ENCODE measurements at regions not wholly inside any gene's neighbourhood (a gene's known extent, or its start where the extent isn't known, plus 50 kb on each side); places are given as distances from the start of the nearest gene placed in this dataset.

GRCh38 chr18:4843771-4844170 is 353.3 kb downstream of the AKAIN1 start:
- no peak for DNase-seq (ENCODE audit: extremely low read depth, low read depth)
- no peak overlapping the region for H3K4me3 ChIP-seq (replicated peaks; ENCODE audit: low read depth, low read length)
- no peak for TF ChIP-seq CTCF (IDR thresholded peaks at IDR 0.05; ENCODE audit: low read depth, low read length, missing control alignments)

DNA sequence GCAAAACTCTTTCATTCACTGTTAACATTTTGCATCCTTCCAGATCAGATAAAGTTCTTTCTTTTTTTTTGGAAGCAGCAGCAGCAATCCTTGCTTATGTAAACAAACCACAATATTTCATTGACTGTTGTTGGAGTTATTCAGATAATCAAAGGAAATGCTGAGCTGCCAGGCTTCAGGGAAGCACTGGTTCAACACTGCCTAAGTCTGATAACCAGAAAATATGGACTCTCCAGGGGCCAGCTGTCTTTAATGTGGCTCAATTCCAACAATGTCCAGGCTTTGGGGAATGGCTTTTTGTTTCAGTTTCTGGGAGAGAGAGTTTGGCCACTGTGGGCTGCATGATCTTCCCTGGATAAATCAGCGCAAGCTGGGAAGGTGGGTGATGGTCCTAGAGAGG is 354.3 kb downstream of the AKAIN1 start:
- DNase-seq (ENCODE audit: extremely low read depth, low read depth): no peak
- TF ChIP-seq CTCF (IDR thresholded peaks at IDR 0.05; ENCODE audit: low read depth, low read length, missing control alignments): no peak
- no peak overlapping the region for H3K4me3 ChIP-seq (replicated peaks; ENCODE audit: low read depth, low read length)

DNA sequence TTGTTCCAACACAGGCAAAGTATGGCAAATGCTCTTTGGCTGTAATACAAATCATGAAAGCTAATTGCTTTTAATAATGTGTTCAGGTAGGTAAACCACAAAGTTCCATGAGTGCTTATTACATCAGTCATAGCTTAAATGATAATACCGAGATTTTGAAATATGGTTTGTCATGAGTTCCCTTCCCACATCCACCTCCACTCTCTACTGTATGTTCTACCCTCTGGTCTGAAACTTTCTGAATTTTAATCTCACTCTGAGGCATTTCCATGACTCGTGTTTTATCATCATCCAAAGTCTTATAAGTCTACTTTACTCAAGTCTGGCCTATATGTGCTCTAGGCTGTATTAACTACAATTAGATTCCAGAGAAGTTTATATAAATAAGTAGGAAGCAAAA is 354.8 kb downstream of the AKAIN1 start:
- no peak for DNase-seq (ENCODE audit: extremely low read depth, low read depth)
- TF ChIP-seq CTCF (IDR thresholded peaks at IDR 0.05; ENCODE audit: low read depth, low read length, missing control alignments): no peak
- H3K4me3 ChIP-seq (replicated peaks; ENCODE audit: low read depth, low read length): no peak overlapping the region

- no peak for DNase-seq (ENCODE audit: extremely low read depth, low read depth)
- TF ChIP-seq CTCF (IDR thresholded peaks at IDR 0.05; ENCODE audit: low read depth, low read length, missing control alignments): no peak
- H3K4me3 ChIP-seq (replicated peaks; ENCODE audit: low read depth, low read length): no peak overlapping the region
Measured at GRCh38 chr18:4839639-4840038, 357.4 kb downstream of the AKAIN1 start.

DNA sequence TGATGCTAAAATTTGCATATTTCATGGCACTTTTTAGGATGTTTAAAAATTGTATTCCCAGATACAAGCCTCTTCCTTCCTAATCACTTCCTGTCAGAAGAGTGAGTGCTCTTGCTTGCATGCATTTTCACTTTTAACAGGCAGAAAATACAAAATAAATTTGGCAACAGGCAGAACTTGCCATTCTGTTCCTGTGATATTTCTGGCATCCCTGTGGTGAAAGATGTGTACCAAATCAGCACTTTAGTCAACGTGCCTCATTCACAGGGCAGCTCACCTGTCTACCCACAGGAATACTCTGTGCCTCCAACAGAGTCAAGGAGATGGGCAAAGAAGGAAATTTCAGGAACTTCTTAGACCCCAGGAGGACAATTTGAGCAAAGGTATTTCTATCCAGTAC is 360.9 kb downstream of the AKAIN1 start:
- TF ChIP-seq CTCF (IDR thresholded peaks at IDR 0.05; ENCODE audit: low read depth, low read length, missing control alignments): no peak
- no peak for DNase-seq (ENCODE audit: extremely low read depth, low read depth)
- H3K4me3 ChIP-seq (replicated peaks; ENCODE audit: low read depth, low read length): no peak overlapping the region

DNA sequence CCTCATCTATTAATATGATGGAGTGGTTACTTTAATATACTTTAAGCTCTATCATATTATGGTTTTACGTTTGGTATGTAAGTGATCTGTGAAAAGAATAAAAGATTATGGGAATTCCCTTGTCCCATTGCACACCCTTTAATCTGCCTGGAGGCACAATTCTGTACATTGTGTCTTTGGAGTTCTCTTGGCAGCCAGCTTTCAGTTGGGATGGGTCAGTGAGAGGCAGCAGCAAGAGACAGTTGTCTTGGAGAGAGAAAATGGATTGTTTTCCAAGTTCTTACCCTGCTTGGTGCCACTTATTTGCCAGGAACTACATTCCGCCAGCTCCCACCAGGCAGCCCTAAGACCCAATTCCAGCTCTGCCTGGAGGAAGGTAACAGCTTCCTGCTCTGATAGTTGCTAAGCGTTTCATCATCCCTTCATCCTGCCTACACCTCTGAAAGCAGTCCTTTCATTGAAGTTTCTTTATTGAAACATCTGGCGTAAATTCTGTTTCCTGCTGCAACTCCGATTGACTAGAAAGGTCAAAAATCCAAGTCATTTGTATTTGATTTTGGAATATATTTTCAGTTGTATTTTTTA is 365.2 kb downstream of the AKAIN1 start:
- DNase-seq (ENCODE audit: extremely low read depth, low read depth): no peak
- H3K4me3 ChIP-seq (replicated peaks; ENCODE audit: low read depth, low read length): no peak overlapping the region
- no peak for TF ChIP-seq CTCF (IDR thresholded peaks at IDR 0.05; ENCODE audit: low read depth, low read length, missing control alignments)

DNA sequence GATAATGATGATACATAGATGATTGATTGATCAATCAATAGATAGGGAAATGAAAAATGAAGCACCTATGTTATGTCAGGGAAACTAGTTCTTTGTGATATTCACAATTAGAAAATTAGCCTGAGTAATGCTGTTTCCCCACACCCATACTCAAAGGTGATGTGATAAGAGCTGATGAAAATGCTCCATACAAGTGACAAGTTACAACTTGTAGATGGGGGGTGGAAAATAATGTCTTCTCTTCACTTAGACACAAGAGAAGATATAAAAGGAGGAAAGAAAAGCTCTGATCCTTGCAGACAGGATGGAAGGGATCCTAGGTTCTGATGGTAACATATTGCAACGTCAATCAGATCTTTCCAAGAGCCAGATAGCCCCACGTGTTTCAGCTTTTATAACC is 365.9 kb downstream of the AKAIN1 start:
- no peak for DNase-seq (ENCODE audit: extremely low read depth, low read depth)
- no peak for TF ChIP-seq CTCF (IDR thresholded peaks at IDR 0.05; ENCODE audit: low read depth, low read length, missing control alignments)
- H3K4me3 ChIP-seq (replicated peaks; ENCODE audit: low read depth, low read length): no peak overlapping the region
